ENCODE measurements at regions not wholly inside any gene's neighbourhood (a gene's known extent, or its start where the extent isn't known, plus 50 kb on each side); places are given as distances from the start of the nearest gene placed in this dataset.
A peak's percentile ranks its signal among the peaks of the same experiment; 100 is the strongest.

GRCh38 chr12:23039834-23040233 is 414.9 kb downstream of the ETNK1 start:
- no peaks in the 10 kb centered on the region for H3K9me3 ChIP-seq (ENCODE audit: control insufficient read depth in 4 of 4, low read length in 3 of 4)
- H3K4me3 ChIP-seq (ENCODE audit: low read depth in 1 of 3, low read length in 3 of 3), result no peak overlapping the region
- no peak overlapping the region for H3K9ac ChIP-seq (ENCODE audit: low read depth in 1 of 2, low read length in 2 of 2)
- H3K4me1 ChIP-seq (ENCODE audit: control insufficient read depth in 4 of 4, insufficient read depth in 4 of 4, low read length in 3 of 4), result peaks cover 5 to 24% (median 14%) of the 10 kb centered on the region in 4 donors
- no peak overlapping the region for H3K27ac ChIP-seq (ENCODE audit: low read depth in 1 of 2, low read length in 2 of 2)
- no peak for DNase-seq (ENCODE audit: low spot score)
- no peak for TF ChIP-seq FOXA2 (IDR thresholded peaks at IDR 0.05)
- no peak for TF ChIP-seq REST (IDR thresholded peaks at IDR 0.05)
- H3K36me3 ChIP-seq (ENCODE audit: control insufficient read depth in 4 of 4, insufficient read depth in 3 of 4, low read depth in 1 of 4, low read length in 3 of 4), result no peaks in the 10 kb centered on the region
- WGBS, result 89% methylated on average over 2 of the region's 2 CpGs
- no peaks in the 10 kb centered on the region for H3K27me3 ChIP-seq (ENCODE audit: control insufficient read depth in 4 of 4, insufficient read depth in 4 of 4, low read length in 3 of 4)

- Histone ChIP-seq H3K27me3 (ENCODE audit: control insufficient read depth in 4 of 4, insufficient read depth in 4 of 4, low read length in 3 of 4) (no peaks in the 10 kb centered on the region), H3K9ac (ENCODE audit: low read depth in 1 of 2, low read length in 2 of 2) (no peak overlapping the region), H3K4me1 (ENCODE audit: control insufficient read depth in 4 of 4, insufficient read depth in 4 of 4, low read length in 3 of 4) (peaks cover 5 to 30% (median 15%) of the 10 kb centered on the region in 4 donors), H3K9me3 (ENCODE audit: control insufficient read depth in 4 of 4, low read length in 3 of 4) (no peaks in the 10 kb centered on the region), H3K4me3 (ENCODE audit: low read depth in 1 of 3, low read length in 3 of 3) (no peak overlapping the region), H3K27ac (ENCODE audit: low read depth in 1 of 2, low read length in 2 of 2) (no peak overlapping the region), H3K36me3 (ENCODE audit: control insufficient read depth in 4 of 4, insufficient read depth in 3 of 4, low read depth in 1 of 4, low read length in 3 of 4) (no peaks in the 10 kb centered on the region)
- DNase-seq (ENCODE audit: low spot score), result no peak
- 49% methylated on average over 2 of the region's 2 CpGs for WGBS
- no peak for TF ChIP-seq SP1 (IDR thresholded peaks at IDR 0.05)
- no peak for TF ChIP-seq CTCF (IDR thresholded peaks at IDR 0.05; ENCODE audit: low read depth, low read length, missing input control)
- TF ChIP-seq ZBTB33 (IDR thresholded peaks at IDR 0.05), result no peak
- TF ChIP-seq FOXA1 (IDR thresholded peaks at IDR 0.05), result no peak
- no peak for TF ChIP-seq RAD21 (IDR thresholded peaks at IDR 0.05)
- no peak for TF ChIP-seq MAX (IDR thresholded peaks at IDR 0.05)
- TF ChIP-seq ATF3 (IDR thresholded peaks at IDR 0.05), result no peak
- TF ChIP-seq RXRA (IDR thresholded peaks at IDR 0.05), result peak in 1 of 2 donors; percentile 31
- no peak for TF ChIP-seq HNF4G (IDR thresholded peaks at IDR 0.05)
- peak in 1 of 2 donors; percentile 16 for TF ChIP-seq HNF4A (conservative IDR thresholded peaks at IDR 0.05)
- TF ChIP-seq TAF1 (conservative IDR thresholded peaks at IDR 0.05), result no peak
- no peak for TF ChIP-seq JUND (IDR thresholded peaks at IDR 0.05)
- no peak for TF ChIP-seq EGR1 (IDR thresholded peaks at IDR 0.05; ENCODE audit: low read depth in 2 of 2)
Observed at GRCh38 chr12:23041774-23042173, 416.8 kb downstream of the ETNK1 start.

All from liver (tissue), 8 donors.